ENCODE measurements at regions not wholly inside any gene's neighbourhood (a gene's known extent, or its start where the extent isn't known, plus 50 kb on each side); places are given as distances from the start of the nearest gene placed in this dataset.

- H3K27me3 ChIP-seq (ENCODE audit: control insufficient read depth, insufficient read depth, low read length): no peaks in the 10 kb centered on the region
- H3K4me3 ChIP-seq (ENCODE audit: low read depth, low read length): no peak overlapping the region
- no peaks in the 10 kb centered on the region for H3K36me3 ChIP-seq (ENCODE audit: control insufficient read depth, insufficient read depth, low read length)
- DNase-seq (ENCODE audit: low read depth) (no peak), FAIRE-seq (no peak)
- TF ChIP-seq, protein P1, sequence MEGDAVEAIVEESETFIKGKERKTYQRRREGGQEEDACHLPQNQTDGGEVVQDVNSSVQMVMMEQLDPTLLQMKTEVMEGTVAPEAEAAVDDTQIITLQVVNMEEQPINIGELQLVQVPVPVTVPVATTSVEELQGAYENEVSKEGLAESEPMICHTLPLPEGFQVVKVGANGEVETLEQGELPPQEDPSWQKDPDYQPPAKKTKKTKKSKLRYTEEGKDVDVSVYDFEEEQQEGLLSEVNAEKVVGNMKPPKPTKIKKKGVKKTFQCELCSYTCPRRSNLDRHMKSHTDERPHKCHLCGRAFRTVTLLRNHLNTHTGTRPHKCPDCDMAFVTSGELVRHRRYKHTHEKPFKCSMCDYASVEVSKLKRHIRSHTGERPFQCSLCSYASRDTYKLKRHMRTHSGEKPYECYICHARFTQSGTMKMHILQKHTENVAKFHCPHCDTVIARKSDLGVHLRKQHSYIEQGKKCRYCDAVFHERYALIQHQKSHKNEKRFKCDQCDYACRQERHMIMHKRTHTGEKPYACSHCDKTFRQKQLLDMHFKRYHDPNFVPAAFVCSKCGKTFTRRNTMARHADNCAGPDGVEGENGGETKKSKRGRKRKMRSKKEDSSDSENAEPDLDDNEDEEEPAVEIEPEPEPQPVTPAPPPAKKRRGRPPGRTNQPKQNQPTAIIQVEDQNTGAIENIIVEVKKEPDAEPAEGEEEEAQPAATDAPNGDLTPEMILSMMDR (IDR thresholded peaks at IDR 0.05; ENCODE audit: insufficient read depth, low read length, severe bottlenecking): no peak
Observed at GRCh38 chr6:66949191-66949661, 1242.2 kb upstream of the EYS start.

- Histone ChIP-seq H3K4me3 (ENCODE audit: low read depth, low read length) (no peak overlapping the region), H3K27me3 (ENCODE audit: control insufficient read depth, insufficient read depth, low read length) (no peaks in the 10 kb centered on the region), H3K36me3 (ENCODE audit: control insufficient read depth, insufficient read depth, low read length) (no peaks in the 10 kb centered on the region)
- TF ChIP-seq, protein P1 (IDR thresholded peaks at IDR 0.05; ENCODE audit: insufficient read depth, low read length, severe bottlenecking): no peak
- no peak for FAIRE-seq
- DNase-seq (ENCODE audit: low read depth): no peak
Observed at GRCh38 chr6:66948106-66948505, 1241.1 kb upstream of the EYS start.

GRCh38 chr6:66940003-66940402 lies 1233.0 kb upstream of the EYS start:
- Histone ChIP-seq H3K4me3 (ENCODE audit: low read depth, low read length) (no peak overlapping the region), H3K27me3 (ENCODE audit: control insufficient read depth, insufficient read depth, low read length) (no peaks in the 10 kb centered on the region), H3K36me3 (ENCODE audit: control insufficient read depth, insufficient read depth, low read length) (no peaks in the 10 kb centered on the region)
- TF ChIP-seq, protein P1 (IDR thresholded peaks at IDR 0.05; ENCODE audit: insufficient read depth, low read length, severe bottlenecking): no peak
- DNase-seq (ENCODE audit: low read depth) (no peak), FAIRE-seq (no peak)

GRCh38 chr6:66937180-66937579 lies 1230.2 kb upstream of the EYS start:
- Histone ChIP-seq H3K27me3 (ENCODE audit: control insufficient read depth, insufficient read depth, low read length) (no peaks in the 10 kb centered on the region), H3K36me3 (ENCODE audit: control insufficient read depth, insufficient read depth, low read length) (no peaks in the 10 kb centered on the region), H3K4me3 (ENCODE audit: low read depth, low read length) (no peak overlapping the region)
- no peak for DNase-seq (ENCODE audit: low read depth)
- no peak for FAIRE-seq
- TF ChIP-seq, protein P1 (IDR thresholded peaks at IDR 0.05; ENCODE audit: insufficient read depth, low read length, severe bottlenecking): no peak

DNA sequence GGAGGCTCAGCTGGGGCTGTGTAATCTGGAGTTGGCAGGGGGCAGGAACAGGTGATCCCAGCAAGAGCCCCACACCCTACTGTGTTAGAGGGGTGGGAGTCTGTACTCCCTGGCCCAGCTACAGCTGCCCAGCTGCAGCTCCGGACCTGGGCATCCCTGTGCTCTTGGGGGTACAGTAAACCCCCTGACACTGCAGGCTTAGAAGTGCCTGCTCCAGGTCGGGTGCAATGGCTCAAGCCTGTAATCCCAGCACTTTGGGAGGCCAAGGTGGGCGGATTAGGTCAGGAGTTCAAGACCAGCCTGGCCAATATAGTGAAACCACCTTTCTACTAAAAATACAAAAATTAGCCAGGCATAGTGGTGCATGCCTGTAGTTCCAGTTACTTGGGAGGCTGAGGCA lies 1228.6 kb upstream of the EYS start:
- Histone ChIP-seq H3K36me3 (ENCODE audit: control insufficient read depth, insufficient read depth, low read length) (no peaks in the 10 kb centered on the region), H3K27me3 (ENCODE audit: control insufficient read depth, insufficient read depth, low read length) (no peaks in the 10 kb centered on the region), H3K4me3 (ENCODE audit: low read depth, low read length) (no peak overlapping the region)
- TF ChIP-seq, protein P1 (IDR thresholded peaks at IDR 0.05; ENCODE audit: insufficient read depth, low read length, severe bottlenecking): no peak
- DNase-seq (ENCODE audit: low read depth) (no peak), FAIRE-seq (no peak)

DNA sequence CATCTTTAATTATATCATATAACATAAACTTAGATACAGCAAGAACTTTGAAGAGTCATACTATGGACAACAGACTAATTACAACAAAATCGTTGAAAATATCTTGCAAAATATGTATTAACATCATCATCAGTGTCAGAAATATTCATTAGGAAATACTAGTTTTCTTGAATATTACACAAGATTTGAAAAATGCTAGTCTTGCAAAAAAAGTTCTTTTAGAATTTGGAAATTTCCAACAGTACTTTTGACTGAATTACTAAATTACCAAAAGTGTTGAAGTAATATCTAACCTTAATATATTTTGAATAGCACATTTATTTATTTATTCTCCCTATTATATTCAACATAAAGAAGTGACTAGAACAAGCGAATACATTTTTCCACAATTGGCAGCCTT lies 1224.8 kb upstream of the EYS start:
- H3K27me3 ChIP-seq (ENCODE audit: control insufficient read depth, insufficient read depth, low read length): no peaks in the 10 kb centered on the region
- FAIRE-seq (no peak), DNase-seq (ENCODE audit: low read depth) (no peak)
- TF ChIP-seq, protein P1 (IDR thresholded peaks at IDR 0.05; ENCODE audit: insufficient read depth, low read length, severe bottlenecking): no peak
- no peaks in the 10 kb centered on the region for H3K36me3 ChIP-seq (ENCODE audit: control insufficient read depth, insufficient read depth, low read length)
- no peak overlapping the region for H3K4me3 ChIP-seq (ENCODE audit: low read depth, low read length)

Measured in bronchial epithelial cell (primary cell).